SW480 (cell line): ENCODE measurements at regions not wholly inside any gene's neighbourhood (a gene's known extent, or its start where the extent isn't known, plus 50 kb on each side); places are given as distances from the start of the nearest gene placed in this dataset.
"Not testable (repeated sequence)": the region's sequence is repeated elsewhere in the genome, so short reads cannot be mapped to it uniquely, and the experiment has no call there.

Experiments used
- DNase-seq: peaks from one replicate; pipeline ENCODE4 v3.0.0-alpha.2; 2016; ENCODE audit warnings: low spot score

DNA sequence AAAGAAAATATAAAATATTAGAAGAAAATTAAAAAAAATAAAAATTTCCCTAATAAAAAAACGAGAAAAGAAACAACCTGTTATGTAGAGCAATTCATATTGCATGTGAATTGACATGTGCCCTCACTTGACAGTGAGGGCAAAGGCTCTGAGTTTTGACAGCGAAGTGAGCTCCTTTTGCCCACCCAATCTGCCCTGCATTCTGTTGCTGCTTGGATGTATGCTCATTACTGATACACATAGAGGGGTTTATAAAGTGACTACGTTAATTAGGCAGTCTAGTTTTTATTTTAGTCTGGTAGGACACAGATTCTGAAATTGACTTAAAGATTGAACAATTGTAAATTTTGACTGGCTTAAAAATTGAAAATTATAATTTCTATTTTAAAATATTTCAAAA is 949.4 kb downstream of the TLE4 start:
- DNase-seq, result no peak

DNA sequence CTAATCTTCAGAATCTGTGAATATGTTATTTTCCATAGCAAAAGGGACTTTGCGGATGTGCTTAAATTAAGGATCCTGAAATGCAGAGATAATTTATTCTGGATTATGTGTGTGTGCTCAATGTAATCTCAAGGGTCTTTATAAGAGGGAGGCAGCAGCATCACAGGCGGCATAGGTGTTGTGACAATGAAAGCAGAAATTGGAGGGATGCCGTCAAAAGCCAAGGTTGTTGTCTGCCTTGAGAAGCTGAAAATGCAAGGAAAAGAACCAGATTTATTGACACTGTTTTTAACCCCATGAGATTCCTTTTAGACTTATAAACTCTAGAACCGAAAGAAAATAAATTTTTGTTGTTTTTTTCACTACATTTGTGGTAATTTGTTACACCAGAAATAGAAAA is 948.5 kb downstream of the TLE4 start:
- no peak for DNase-seq

DNA sequence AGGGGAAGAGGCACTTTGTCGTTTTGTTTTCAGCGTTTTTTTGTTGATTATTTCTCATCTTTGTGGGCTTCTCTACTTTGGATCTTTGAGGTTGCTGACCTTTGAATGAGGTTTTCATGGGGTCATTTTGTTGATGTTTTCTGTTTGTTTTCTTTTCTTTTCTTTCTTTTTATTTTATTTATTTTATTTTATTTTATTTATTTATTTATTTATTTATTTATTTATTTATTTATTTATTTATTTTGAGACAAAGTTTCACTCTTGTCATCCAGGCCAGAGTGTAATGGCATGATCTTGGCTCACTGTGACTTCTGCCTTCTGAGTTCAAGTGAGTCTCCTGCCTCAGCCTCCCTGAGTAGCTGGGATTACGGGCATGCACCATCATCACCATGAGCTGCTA is 946.7 kb downstream of the TLE4 start:
- DNase-seq, result no peak

DNA sequence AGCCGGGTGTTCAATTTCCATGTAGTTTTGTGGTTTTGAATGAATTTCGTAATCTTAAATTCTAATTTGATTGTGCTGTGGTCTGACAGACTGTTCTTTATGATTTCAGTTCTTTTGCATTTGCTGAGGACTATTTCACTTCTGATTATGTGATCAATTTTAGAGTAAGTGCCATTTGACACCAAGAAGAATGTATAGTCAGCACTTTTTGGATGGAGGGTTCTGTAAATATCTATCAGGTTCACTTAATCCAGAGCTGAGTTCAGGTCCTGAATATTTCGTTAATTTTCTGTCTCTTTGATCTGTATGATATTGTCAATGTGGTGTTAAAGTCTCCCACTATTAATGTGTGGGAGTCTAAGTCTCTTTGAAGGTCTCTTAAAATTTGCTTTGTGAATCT is 944.9 kb downstream of the TLE4 start:
- no peak for DNase-seq

DNA sequence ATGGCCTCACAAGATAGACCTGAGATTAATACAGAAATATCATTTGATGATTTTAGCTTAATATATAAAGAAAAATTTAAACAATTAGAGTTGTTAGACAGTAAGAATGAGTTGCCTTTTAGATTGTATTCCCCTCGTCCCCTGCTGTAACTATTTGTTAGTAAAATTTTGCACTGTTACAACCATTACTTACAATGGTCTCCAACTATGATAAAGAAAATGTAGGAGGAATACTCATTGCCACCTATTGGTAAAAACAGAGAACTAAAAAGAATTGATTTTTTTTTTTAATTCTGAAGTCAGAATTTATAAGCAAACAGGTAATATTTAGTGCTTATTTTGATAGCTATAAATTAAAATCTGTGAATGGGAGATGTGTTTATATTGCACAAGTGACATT is 937.6 kb downstream of the TLE4 start:
- DNase-seq, result no peak

DNA sequence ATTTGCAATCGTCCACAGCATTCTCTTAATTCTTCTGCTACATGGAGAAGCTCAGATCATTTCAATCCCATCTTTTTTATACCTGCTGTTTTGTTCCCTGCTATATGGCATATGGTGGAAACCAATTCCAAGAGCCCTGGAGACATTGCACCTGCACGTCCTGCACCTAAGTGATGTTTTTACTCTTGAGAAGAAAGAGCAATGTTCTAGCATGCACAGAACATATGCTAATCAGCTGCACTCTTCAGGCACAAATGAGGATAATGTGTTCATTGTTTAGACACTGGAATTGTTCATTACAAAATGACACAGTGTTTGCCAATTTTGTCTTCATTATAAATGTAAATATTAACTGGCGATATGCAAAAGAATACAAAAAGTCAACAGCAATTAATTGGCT is 935.8 kb downstream of the TLE4 start:
- no peak for DNase-seq

DNA sequence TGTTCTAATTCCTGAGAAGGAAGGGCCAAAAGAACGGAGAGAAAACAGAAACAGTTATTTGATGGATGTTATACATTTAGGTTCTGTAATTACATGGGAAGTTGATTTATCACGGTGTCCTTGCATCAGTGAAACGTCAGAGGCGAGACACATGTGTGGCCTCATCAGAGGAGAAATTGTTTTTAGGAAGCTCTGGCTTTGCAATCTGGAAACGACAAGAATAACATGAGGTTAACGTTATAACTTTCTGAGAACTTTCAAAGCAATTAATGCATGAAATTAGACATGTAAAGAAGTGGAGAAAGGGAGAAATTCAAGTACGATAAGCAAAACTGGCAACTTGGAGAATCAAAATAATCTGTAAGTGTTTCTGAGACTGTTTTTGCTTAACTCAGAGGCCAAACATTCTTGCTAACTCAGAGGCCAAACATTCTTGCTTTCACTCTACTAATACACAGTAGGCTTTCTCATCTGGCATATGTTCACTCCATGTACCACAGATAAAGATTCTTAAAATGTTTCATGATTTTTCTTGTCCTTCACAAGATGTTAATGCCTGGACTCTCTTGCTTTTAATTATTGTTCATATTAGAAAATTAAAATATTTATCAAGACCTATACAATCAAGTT is 933.0 kb downstream of the TLE4 start:
- DNase-seq, result no peak

DNA sequence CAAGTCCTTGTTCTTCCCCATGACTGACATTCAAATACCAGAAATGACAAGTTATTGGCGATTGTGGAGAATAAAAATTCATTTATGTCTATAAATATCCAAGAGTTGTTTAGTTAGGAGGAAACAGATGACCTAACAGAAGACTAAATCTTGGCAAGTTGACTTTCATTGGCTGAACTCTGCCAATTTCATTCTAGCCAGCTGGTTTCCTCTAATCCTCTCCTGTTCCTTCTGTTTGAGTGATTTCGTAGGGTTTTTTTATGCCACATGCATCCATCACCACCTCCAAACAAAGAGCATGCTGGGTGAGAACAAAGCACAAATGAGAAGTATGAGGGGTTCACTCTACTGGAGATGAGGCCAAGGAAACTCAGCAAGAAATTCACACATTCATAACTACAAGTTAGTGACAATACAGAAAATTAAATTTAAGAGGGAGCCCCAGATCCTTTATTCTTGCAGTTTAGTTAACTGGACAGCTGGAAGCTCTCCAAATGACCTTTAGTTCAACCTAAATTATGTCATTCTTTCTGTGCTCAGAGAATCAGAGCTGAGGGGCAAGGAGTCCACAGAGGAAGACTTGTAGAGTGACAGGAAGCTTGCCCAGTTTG is 932.0 kb downstream of the TLE4 start:
- no peak for DNase-seq

DNA sequence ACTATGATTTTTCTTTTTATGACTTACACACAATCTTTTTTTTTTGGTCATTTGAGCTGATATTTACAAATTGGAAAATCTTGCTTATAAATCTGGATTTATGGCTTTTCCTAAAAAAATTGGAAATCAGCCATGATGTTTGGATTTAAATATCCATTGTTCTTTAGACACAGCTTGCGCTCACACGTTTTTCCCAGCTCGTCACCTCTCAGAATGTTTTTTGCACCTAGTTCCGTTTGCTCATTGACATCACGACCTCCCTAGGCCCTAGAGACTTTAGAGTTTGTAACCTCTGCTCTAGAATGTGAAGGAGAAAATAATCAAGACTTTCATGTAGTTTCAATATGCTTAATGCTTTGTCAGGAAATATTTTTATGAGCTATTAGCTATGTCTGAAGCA is 930.5 kb downstream of the TLE4 start:
- DNase-seq, result no peak

DNA sequence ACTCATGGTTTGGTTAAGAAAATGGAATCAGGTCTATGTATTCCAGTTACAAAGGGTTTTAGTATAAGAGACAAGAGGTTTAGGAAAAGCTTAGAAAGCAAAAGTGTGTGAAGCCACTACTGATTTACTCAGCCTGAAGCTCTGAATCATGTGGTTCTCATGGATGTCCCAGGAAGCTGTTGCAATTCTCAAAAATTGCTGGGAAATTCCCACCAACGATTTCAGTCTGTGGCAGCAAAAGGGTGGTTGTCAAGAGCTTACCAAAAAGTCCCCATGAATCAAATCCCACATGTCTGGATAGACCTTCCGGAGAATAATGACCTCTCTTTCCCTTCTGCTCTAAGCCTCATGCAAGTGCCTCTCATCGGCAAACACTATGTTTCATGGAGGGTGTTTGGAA is 929.9 kb downstream of the TLE4 start:
- no peak for DNase-seq

DNA sequence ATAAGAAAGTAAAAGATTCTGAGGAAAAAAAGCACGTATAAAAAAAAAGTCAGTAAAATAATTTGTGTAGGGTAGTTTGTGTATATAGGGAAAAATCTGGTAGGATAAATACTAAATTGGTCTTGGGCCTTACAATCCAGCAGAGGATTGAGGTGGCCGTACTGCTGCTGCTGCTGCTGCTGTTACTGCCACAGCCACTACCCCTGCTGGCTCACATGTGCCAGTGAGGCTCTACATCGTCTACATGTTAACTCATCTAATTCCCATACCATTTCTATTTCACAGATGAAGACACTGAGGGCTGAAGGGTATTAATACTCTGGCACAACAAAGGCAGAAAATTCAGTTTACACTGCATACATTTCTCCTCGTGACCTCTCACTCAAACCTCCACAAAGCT is 928.5 kb downstream of the TLE4 start:
- DNase-seq, result no peak

DNA sequence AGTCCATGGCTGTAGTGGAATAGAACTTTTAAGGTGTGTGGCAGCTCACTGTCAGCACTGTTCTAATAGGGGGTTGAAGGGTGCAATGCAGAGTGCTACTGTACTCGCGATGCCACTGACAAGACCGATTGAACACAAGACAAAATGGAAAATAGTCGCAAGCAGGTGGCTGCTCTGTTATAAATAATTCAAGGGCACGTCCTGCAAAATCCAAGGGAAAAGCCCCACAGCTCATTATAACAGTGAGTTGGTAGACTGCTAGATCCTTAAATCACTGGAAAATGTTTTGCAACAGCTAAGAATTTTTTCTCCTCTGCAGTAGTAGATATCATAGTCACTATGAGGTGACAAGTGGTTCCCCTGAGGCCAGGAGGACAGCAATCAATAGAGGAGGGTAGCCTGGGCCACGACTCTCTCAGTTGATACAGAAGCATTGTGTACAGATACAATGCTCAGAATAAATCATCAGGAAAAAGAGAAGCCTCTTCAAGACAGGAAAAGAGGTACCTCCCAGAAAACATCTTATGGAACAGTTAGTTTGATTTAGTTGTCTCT is 926.3 kb downstream of the TLE4 start:
- DNase-seq, result no peak

DNA sequence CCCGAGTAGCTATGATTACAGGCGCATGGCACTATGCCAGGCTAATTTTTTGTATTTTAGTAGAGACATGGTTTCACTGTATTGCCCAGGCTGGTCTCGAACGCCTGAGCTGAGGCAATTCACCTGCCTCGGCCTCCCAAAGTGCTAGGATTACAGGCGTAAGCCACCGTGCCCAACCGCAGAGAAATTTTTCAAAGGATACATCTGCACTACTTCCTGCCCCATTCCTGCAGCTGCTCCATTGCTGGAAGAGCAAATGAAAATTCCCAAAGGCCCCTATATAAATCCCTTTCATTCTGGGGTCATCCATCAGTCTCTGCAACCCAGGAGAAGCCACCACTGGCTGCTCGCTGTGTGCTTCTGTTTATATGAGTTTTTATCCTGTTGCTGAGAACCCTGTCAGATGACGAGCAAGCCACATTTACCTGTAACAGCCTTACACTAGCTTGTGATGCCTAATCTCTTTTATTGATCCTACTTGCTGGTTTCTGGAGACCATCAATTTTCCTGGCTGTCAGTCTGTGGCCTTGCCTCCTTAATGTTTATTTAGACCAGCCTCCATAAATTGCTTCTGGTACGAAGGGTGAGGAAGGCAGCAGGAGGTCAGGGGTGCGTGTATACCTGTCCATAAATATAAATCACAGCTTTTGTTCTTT is 925.3 kb downstream of the TLE4 start:
- DNase-seq, result no peak

DNA sequence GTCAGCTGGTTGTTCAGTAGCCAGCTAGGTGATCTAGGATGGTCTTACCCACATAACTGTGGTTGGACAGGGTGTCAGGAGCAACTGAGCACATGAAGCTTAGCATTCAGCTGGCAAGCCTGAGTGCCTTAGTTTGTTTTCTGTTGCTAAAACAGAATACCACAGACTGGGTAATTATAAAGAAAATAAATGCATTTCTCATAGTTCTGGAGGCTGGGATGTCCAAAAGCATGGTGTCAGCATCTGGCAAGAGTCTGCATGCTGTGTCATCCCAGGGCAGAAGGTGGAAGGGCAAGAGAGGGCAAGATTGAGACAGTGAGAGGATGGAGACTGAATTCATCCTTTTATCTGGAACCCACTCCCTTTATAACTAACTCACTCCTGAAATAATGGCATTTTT is 921.5 kb downstream of the TLE4 start:
- DNase-seq, result no peak

DNA sequence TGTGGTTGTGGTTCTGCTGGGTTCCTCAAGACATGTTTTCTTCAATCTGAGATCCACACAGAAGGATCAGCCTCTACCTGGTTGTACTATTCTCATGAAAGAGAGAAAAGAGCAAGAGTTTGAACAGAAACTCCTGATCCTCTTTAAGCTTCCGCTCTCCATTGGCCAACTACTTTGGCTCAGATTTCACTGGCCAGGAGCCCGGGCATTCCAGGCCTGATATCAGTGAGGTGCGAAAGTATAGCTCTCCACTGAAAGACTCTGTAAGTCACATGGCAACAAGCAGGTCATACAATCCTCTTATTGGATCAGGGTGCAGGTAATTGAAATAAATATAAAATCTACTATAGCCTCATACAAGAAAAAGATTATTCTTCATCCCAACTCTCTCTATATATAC is 920.5 kb downstream of the TLE4 start:
- no peak for DNase-seq

DNA sequence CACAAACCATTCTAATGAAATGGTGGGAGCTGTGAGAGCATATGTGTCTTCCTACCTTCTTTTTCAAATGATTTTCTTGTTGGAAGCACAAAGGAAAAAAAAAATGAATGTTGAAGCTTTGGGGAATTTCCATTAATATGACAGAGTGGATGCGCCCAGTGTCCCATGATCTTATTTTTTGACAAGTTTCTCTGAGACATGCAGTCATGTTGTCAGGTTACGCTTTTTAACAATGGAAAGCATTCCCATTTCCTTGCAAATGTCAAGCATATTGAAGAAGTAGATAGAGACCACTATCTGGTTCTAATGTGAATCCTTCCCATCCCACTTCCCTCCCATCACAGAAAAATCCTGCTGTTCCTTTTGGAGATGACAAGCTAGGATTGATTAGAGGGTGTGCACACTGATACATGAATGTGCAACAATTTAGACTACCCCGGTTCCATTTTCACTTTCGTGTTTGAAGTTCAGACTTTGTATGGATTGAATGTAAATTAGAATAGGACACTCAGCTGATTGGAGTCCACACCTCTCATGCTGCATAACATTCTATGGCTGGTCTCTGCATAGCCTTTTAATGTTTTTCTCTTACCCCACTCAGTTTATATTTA is 919.4 kb downstream of the TLE4 start:
- no peak for DNase-seq

DNA sequence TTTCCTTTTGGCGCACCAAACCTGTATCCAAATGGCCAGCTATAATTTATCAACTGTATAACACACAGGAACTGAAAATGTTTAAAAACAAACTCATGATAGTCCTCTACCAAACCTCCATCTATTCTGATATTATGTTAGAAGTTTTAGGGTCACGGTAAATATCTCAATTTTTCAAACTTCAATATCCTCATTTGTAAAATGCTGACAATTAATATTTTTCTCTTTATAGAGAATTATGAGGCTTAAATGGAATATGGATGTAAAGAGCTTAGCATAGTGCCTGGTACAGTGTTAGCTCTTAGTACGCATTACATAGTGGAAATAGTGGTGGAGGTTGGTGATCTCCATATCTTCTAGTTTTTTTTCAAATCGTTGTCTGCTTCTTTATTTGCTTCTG is 917.6 kb downstream of the TLE4 start:
- no peak for DNase-seq

DNA sequence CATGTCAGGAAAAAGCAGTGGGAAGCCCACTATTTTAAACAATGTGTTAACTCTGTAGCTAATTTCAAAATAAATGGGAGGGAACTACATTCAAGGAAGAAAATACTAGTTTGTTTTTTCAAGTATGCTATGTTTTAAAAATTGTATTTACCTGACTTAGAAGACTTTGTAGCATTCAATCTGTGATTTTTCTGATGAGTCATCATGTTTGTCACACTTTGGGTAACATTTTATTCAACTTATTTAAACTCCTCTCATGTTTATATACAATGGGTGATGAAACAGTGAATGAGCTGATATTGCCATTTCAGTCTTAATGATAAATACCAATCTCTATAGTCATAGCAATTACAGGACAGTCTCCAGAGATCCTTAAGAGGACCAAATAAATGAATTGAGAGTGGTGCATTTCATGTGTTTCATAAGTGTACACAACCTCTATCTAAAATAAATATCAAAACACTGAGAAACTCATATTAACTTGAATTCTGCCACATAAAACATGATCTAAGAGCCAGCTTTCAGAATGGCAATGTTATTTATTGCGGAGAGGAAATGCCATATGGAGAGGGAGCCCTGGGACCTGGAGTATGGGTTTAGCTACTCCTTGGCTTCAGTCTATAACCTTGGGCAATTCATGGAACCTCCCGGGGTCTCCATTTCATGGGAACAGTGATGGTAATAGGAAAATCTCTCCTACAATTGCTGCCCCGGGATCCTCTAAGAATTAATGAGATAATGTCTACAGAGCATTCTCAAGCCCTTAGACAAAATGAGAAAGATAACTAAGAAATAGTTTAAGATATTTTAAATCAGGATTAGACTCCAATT is 913.9 kb downstream of the TLE4 start:
- no peak for DNase-seq

DNA sequence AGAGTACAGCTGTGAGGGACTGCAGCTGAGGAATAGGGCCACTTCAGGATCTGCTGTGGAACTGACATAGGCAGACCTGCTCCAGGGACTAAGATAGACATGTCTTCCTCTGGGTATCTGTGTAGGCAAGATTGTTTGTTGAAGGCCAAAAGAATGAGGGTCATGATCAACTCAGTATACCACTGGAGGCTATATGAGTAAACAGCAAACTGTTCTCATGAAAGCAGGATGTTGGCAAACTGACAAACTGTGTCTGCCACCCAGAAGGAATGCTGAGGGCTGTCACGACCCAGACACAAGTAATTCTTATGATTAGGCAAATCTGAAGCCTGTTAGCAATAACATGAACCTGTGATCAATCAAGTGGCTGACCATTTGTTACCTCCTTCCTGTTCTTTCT is 910.5 kb downstream of the TLE4 start:
- not testable (repeated sequence) for DNase-seq

DNA sequence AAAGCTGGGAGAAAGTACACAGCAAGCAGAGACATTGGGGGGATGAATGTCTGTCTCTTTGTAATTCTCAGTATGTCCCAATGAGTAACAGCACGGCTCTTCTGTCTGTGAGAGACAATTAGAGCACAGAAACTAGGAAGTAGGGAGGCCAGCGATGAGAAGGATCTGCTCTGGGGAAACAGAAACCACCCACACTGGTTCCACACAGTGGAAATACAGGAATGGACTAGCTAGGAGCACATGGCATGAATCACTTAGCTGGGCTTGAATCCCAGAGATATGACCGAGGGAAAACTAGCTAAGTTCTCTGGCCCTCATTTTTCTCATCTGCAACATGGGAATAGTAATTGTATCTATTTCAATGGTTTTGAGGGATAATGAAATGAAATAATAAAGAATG is 895.9 kb downstream of the TLE4 start:
- DNase-seq, result no peak

DNA sequence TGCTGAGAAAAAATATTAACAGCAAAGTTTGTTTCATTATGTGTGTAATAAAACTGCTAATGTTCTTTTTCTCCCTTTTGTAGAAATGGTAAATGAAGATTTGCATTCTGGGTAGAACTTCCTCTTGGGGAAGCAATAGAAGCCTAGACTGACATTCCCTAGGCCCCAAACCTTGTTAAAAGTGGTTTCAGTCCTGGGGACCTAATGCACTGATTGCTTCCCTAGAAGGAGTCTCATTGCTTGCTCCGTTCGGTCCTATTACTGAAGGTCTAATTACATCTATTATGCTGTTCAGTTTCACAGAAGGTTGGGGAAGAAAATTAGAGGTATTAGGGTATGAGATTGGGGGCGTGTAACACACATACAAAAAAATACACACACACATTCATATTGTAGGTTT is 893.8 kb downstream of the TLE4 start:
- no peak for DNase-seq

DNA sequence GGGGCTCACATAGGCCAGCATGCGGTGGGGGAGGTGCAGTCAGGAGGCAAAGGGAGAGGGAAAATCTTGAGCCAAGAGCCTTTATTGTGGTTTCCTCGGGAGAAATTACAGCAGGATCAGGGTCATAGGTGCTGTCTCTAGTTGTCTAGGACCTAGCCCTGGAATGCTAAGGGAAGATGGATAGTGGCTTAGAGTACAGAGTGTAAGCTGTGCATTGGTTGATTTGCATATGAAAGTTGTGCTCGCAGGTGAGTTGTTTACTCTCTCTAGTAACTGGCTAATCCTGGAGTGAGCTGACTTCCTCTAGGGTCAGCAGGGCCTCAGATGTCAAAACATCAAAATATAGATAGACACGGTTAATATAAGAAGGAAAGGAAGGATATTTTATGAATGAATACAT is 877.7 kb downstream of the TLE4 start:
- no peak for DNase-seq
